ENCODE measurements at regions not wholly inside any gene's neighbourhood (a gene's known extent, or its start where the extent isn't known, plus 50 kb on each side); places are given as distances from the start of the nearest gene placed in this dataset.

DNA sequence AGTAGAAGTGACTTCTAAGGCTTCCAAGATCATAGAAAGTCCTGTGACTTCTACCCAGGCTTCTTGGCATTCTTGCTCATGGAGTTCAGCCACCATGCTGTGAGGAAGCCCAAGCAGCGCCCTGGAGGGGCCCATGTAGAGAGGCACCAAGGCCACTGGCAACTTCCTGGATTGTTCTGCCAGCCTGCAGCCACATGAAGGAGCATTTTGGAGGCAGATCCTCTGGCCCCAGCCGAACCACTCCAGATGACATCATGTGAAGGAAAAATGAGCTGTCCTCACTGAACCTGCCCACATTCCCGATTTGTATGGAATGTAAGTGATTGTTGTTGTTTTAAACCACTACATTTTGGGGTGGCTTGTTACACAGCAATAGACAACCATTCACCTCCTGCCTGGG, 51.5 kb upstream of the MNX1 start:
- ATAC-seq, result no peak
- Mint-ChIP-seq H3K36me3 (peaks cover 9 to 17% of the 10 kb centered on the region in 2 donors), H3K9me3 (peaks cover 17 to 32% of the 10 kb centered on the region in 2 donors), H3K27ac (no peak overlapping the region)
- no peak for DNase-seq (ENCODE audit: low spot score in 2 of 2)

DNA sequence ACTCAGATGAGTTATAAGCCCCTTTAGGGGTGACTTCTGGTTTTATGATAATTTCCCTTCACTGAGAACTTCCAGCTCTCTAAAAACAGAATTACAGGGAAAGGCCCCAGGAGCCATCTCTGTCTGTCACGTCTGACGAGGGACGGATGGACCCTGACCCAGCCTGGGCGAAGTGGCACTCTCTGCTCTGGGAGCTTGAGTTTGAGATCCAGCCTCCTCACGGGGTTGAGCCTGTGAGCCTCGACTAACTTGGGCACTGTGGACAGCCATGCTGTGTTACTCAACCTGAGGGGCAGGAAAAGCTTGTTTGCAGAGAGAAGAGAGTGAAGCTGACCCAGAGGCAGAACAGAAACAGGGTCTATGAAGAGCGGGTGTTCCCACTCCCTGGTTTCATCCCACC, 54.6 kb upstream of the MNX1 start:
- peaks cover 9 to 17% of the 10 kb centered on the region in 2 donors for H3K36me3 Mint-ChIP-seq
- H3K27ac Mint-ChIP-seq, result no peak overlapping the region
- H3K9me3 Mint-ChIP-seq, result peaks cover 21 to 31% of the 10 kb centered on the region in 2 donors
- ATAC-seq, result no peak
- no peak for DNase-seq (ENCODE audit: low spot score in 2 of 2)

DNA sequence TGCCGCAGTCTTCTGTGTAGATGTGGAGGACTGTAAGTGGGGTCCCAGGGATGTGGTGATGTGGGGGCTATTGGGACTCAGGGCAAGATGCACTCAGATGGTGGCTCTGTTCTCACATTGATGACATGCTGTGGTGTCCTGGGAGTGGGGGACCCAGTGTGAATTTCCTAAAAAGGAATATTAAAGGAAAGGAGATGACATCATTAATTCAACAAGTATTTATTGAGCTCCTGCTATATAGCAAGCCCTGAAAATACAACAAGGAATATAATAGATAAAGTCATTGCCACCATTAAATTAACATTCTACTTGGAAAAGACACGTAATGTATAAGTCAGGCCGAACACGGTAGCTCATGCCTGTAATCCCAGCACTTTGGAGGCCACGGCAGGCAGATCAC, 61.9 kb upstream of the MNX1 start:
- H3K36me3 Mint-ChIP-seq, result peaks cover 0 to 14% of the 10 kb centered on the region in 2 donors
- no peak overlapping the region for H3K27ac Mint-ChIP-seq
- no peak for DNase-seq (ENCODE audit: low spot score in 2 of 2)
- peaks cover 0 to 3% of the 10 kb centered on the region in 2 donors for H3K9me3 Mint-ChIP-seq
- ATAC-seq, result no peak

DNA sequence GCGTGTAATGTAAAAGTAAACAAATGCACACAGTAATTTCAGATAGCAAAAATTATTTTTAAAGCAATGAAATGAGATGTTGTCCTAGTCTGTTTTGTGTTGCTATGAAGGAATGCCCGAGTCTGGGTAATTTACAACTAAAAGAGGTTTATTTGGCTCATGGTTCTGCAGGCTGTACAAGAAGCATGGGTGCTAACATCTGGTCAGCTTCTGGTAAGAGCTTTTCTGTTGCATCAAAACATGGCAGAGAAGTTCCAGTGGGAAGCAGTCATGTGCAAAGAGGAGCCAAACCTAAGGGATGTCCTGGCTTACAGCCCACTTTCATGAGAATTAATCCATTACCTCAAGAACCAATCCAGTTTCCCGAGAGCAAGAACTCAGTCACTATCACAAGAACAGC, 62.9 kb upstream of the MNX1 start:
- DNase-seq (ENCODE audit: low spot score in 2 of 2) (no peak), ATAC-seq (no peak)
- H3K9me3 Mint-ChIP-seq, result peaks cover 0 to 2% of the 10 kb centered on the region in 2 donors

DNA sequence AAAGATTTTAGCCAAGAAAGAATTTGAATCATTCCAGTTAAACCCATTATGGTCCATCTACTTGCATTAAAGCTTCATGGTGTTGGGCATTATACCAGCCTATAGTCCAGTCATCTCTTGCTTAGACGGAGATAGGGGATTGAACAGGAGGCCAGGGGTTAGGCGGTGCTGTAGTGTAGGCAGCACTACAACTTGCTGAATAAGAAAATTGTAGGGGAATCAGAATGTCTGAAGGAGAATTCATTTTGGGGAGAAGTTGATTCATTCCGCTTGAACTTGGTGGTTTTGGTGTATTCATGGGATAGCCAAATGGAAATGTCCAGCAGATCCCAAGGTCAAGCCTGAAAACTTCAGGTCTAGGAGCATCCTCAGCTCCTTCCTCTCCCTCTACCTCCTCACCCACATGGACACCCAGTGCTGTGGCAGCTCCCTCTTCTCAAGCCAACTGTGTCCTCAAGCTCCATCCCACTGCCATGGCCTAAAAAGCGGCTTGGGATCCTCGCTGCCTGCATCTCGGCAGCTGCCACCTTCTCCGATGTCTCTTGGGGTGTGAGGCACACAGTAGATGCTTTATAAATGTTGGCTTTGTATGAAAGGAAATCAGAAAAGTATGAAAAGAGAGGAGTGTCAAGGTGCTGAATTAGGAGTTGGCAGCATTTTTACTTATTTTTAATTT, 63.6 kb upstream of the MNX1 start:
- peaks cover 0 to 14% of the 10 kb centered on the region in 2 donors for H3K36me3 Mint-ChIP-seq
- DNase-seq (ENCODE audit: low spot score in 2 of 2) (peak in 1 of 2 donors; percentile 38), ATAC-seq (no peak)
- no peak overlapping the region for H3K27ac Mint-ChIP-seq
- no peaks in the 10 kb centered on the region for H3K9me3 Mint-ChIP-seq

More for the DNA sequence above, 62.9 kb upstream of the MNX1 start:
- H3K36me3 Mint-ChIP-seq, result peaks cover 0 to 14% of the 10 kb centered on the region in 2 donors
- H3K27ac Mint-ChIP-seq, result no peak overlapping the region

DNA sequence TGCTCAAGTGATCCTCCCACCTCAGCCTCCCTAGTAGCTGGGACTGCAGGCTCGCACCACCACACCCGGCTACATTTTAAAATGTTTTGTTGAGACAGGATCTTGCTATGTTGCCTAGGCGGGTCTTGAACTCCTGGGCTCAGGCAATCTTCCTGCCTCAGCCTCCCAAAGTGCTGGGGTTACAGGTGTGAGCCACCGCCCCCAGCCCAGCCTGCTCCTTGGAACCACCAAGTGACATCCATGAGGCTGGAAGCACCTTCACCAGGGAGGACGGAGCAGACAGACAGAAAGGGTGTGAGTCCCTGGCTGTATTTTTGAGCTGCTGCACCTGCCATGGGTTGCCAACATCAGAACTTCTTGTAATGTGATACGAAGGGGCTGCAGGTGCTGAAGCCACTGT, 62.3 kb upstream of the UBE3C start:
- Mint-ChIP-seq H3K36me3 (peaks cover 0 to 10% of the 10 kb centered on the region in 2 donors), H3K27ac (no peak overlapping the region), H3K9me3 (no peaks in the 10 kb centered on the region)
- ATAC-seq (no peak), DNase-seq (ENCODE audit: low spot score in 2 of 2) (peak in 1 of 2 donors; percentile 43)

DNA sequence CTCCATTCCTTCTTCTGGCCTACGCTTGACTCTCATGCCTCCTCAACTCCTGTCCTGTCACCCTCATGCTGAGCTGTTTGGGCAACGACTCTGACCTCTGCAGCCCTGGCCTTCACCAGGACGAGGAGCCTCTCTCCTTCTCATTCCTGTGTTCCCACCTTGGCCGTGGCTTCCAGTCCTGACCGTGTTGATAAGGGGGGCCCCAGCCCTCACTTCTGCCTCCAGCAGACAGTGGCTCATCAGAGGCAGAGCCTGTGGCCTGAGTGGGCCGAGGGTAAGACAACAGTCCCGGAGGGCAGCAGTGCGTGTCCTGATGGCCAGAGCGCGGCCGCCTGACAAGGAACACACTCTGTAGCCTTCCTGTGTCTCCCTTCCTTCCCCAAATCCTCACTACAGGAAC, 61.7 kb upstream of the UBE3C start:
- Mint-ChIP-seq H3K9me3 (no peaks in the 10 kb centered on the region), H3K27ac (no peak overlapping the region)
- ATAC-seq, result no peak

DNA sequence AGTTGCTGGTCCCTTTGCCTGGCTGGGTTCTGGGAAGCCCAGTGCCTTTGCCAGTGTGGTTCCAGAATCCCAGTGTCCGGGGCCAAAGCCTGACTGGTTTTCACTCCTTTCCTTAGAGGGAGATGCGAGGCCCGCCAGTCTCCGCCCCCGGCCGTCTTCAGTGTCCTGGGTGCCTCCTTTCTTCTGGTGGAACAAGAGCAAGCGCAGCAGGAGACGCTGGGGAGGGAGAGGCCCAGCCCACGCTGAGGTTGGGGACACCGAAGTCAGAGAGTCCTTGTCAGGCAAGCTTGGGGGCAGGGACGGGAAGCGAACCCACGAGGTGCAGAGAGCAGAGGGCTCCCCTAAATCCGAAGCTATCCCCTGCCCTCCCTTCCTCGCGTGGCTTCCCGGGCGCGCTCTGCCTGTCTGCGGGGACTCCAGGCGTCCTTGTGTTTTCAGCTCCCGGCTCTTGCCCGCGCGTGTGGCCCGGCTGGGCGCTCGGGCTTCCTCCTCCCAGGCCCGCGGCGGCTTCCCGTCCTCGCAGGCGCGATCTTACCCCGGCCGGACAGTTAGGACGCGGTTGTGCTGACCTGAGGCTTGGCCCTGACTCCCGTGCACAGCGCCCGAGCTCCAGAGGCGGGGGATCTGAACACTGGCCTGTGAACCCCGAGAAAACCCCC, 60.6 kb upstream of the UBE3C start:
- Mint-ChIP-seq H3K27ac (no peak overlapping the region), H3K36me3 (no peaks in the 10 kb centered on the region), H3K9me3 (peaks cover 8 to 9% of the 10 kb centered on the region in 2 donors)
- ATAC-seq (no peak), DNase-seq (ENCODE audit: low spot score in 2 of 2) (peak in 1 of 2 donors; percentile 42)

More for the DNA sequence above, 61.7 kb upstream of the UBE3C start:
- H3K36me3 Mint-ChIP-seq, result peaks cover 0 to 4% of the 10 kb centered on the region in 2 donors
- DNase-seq (ENCODE audit: low spot score in 2 of 2), result peak in 1 of 2 donors; percentile 13

DNA sequence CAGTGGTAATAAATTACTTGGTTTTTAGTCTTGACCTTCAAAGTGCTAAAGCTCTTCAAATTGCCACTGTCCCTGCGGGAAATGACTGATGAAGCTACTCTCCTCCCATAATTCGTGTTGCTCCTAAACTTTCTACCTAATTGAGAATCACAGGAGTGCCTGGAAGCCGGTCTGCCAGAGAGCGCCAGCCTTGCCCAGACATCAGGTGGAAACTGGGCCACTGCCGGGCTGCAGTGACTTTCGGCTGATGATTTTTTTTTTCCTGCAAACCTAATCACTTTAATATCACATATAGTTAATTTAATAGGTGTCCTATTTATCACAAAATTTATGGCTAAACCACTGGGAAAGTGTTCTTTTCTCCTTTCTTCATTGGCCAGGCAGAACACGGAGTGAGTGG, 59.6 kb upstream of the UBE3C start:
- DNase-seq (ENCODE audit: low spot score in 2 of 2) (no peak), ATAC-seq (no peak)
- Mint-ChIP-seq H3K9me3 (peaks cover 11 to 12% of the 10 kb centered on the region in 2 donors), H3K27ac (no peak overlapping the region), H3K36me3 (no peaks in the 10 kb centered on the region)

DNA sequence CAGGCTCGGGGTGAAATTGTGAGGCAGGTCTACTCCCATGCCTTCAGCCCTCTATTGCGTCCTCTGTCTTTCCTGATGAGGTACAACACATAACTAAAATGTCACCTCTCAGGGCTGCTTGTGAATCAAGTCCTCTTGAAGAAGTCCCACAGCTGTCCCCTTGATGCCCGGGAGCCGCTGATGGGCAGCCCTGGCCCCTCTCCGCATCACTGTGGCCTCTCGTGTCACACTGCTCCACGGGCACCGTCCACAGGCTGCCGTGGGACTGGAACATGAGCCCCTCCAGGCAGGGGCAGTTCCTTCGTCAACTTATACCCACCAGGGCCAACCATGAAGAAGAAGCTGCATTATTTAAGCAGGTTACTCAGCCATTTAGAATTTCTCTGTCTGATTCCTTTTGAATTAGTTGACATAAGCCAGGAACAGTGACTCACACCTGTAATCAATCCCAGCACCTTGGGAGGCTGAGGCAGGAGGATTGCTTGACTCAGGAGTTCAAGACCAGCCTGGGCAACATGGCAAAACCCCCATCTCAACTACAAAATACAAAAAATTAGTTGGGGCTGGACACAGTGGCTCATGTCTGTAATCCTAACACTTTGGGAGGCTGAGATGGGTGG, 58.5 kb upstream of the UBE3C start:
- peaks cover 11 to 12% of the 10 kb centered on the region in 2 donors for H3K9me3 Mint-ChIP-seq
- H3K27ac Mint-ChIP-seq, result no peak overlapping the region
- ATAC-seq (no peak), DNase-seq (ENCODE audit: low spot score in 2 of 2) (no peak)
- H3K36me3 Mint-ChIP-seq, result no peaks in the 10 kb centered on the region

DNA sequence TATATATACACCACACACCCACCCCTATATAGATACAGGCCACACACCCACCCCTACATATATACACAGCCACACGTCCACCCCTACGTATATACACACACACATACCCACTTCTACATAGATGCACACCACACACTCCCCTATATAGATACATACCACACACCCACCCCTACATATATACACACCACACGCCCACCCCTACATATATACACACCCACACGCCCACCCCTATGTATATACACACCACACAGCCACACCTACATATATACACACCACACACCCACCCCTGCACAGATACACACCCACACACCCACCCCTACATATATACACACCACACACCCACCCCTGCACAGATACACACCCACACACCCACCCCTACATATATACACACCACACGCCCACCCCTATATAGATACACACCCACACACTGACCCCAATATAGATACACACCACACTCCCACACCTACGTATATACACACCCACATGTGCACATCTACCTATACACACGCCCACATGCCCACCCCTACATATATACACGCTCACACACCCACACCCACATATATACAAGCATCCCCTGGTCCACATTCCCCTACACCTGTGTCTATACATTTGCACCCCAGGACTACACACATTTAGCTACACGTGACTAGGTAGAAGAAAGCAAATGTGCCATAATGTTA, 52.1 kb upstream of the UBE3C start:
- ATAC-seq (no peak), DNase-seq (ENCODE audit: low spot score in 2 of 2) (no peak)
- Mint-ChIP-seq H3K36me3 (peaks cover 0 to 4% of the 10 kb centered on the region in 2 donors), H3K9me3 (peaks cover 16 to 17% of the 10 kb centered on the region in 2 donors), H3K27ac (no peak overlapping the region)

DNA sequence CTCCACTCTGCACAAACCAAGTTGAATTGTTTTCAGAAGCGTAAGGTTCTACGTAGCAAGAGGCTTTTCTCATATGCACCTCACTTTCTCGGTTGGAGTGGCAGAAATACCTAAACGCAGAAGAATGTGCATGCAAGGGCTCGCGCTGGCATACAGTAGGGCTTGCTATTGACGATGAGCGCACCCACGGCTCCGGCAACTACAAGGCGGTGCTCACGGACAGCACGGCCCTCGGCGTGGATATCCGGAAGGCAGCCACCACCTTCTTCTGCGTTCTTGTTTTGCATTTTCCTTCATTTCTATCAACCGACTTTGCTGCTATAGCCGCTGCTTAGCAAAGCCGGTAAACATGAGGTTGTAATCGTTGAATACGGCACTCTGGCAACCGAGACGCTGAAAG, 51.1 kb upstream of the UBE3C start:
- ATAC-seq (no peak), DNase-seq (ENCODE audit: low spot score in 2 of 2) (no peak)
- no peak overlapping the region for H3K27ac Mint-ChIP-seq
- peaks cover 0 to 4% of the 10 kb centered on the region in 2 donors for H3K36me3 Mint-ChIP-seq
- peaks cover 12 to 14% of the 10 kb centered on the region in 2 donors for H3K9me3 Mint-ChIP-seq

DNA sequence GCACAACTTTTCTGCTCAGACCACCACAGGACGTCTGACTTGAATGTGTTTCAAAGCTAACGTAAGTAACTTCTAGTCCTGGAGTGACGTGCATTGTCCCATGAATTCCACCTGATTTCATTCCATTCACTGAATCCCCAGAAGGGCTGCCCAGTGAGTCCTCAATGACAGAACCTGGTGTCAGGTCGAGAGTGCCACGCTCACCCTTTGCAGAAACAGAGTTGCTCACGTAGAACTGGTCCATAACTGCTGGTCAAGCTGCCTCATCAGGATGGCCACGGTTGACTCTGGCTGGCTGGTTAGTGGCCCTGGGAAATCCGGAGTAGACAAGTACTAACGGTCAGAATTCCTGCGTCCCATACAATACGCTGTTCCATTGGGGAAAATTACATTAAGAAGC, 50.6 kb upstream of the UBE3C start:
- ATAC-seq, result no peak
- H3K9me3 Mint-ChIP-seq, result peaks cover 7 to 9% of the 10 kb centered on the region in 2 donors
- H3K36me3 Mint-ChIP-seq, result peaks cover 0 to 4% of the 10 kb centered on the region in 2 donors
- H3K27ac Mint-ChIP-seq, result no peak overlapping the region
- no peak for DNase-seq (ENCODE audit: low spot score in 2 of 2)
